ENCODE measurements at regions not wholly inside any gene's neighbourhood (a gene's known extent, or its start where the extent isn't known, plus 50 kb on each side); places are given as distances from the start of the nearest gene placed in this dataset.

DNA sequence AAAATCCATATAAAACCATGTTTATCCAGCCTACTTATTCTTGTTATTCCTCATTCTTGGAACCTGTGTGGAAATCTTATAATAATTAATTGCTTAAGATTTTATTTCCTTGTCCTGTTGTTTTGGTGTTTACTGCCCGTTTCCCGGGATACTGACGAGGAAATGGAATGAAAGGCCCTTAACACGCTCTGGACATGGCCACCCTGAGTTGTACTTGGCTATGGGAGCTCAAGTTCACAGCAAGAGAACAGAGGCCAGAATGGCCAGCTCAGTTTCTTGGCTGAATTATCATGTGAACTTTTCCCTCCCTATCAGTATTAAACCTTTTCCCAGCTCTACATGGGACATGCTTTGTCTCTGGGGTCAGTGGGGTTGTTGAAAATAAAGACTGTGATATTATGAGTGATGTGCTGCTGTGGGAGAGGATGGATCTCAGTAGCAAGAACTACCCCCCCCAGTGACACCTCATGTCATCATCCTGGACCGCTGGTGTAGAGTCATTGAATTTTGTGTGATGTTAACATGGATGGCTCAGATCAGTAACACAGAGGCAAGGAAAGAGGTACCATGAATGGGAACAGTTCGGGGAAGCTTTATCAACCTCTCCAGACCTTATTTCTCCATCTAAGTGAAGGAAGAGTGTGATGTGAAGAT, 87.0 kb upstream of the IGFBP3 start:
- Histone ChIP-seq H3K4me3 (no peak overlapping the region), H3K27ac (peak overlapping the region in 2 of 4 donors; percentile 65 to 76), H3K9me3 (peaks cover 0 to 5% (median 0%) of the 10 kb centered on the region in 3 donors), H3K27me3 (no peaks in the 10 kb centered on the region), H3K36me3 (replicated peaks in 1 of 2; ENCODE audit: insufficient read depth in 1 of 2, low read depth in 2 of 2) (no peaks in the 10 kb centered on the region), H3K4me1 (peaks cover 11% of the 10 kb centered on the region)
- TF ChIP-seq CTCF (IDR thresholded peaks at IDR 0.05) (no peak), POLR2A (IDR thresholded peaks at IDR 0.05) (no peak)
- peak; percentile 83 for ATAC-seq
- DNase-seq = peak in 2 of 4 donors; percentile 24 to 69
- 51 to 59% methylated on average over 6 of the region's 6 CpGs for WGBS, 2 donors
- intact Hi-C loops (cut with DNase I) = no loop called here

GRCh38 chr7:46007194-46007593, 86.1 kb upstream of the IGFBP3 start:
- Histone ChIP-seq H3K36me3 (replicated peaks in 1 of 2; ENCODE audit: insufficient read depth in 1 of 2, low read depth in 2 of 2) (no peaks in the 10 kb centered on the region), H3K9me3 (peaks cover 0 to 8% (median 0%) of the 10 kb centered on the region in 3 donors), H3K27me3 (no peaks in the 10 kb centered on the region), H3K4me3 (no peak overlapping the region), H3K27ac (peak overlapping the region in 3 of 4 donors; percentile 16 to 76 (median 65)), H3K4me1 (peaks cover 11% of the 10 kb centered on the region)
- 56 to 66% methylated on average over 2 of the region's 2 CpGs for WGBS, 2 donors
- no peak for ATAC-seq
- intact Hi-C loops (cut with DNase I) = no loop called here
- no peak for TF ChIP-seq CTCF (IDR thresholded peaks at IDR 0.05)
- no peak for TF ChIP-seq POLR2A (IDR thresholded peaks at IDR 0.05)
- DNase-seq = no peak

DNA sequence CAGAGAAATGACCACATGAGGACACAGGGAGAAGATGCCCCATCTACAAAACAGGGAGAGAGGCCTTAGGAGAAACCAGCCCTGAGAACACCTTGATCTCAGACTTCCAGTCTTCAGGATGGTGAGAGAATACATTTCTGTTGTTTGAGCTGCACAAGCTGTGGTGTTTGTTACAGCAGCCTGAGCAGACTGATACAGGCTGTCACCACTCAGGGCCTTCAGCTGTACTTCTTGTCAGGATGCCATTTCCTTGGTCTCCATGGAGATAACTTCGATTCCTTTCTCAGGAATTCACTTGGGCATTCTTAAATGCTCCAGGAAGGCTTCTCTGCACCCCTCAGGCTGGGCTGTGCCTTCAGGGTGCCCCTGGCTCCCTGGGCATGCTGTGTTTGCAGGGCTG, 85.7 kb upstream of the IGFBP3 start:
- intact Hi-C loops (cut with DNase I) = no loop called here
- no peaks in the 10 kb centered on the region for H3K36me3 ChIP-seq (replicated peaks in 1 of 2; ENCODE audit: insufficient read depth in 1 of 2, low read depth in 2 of 2)
- peaks cover 11% of the 10 kb centered on the region for H3K4me1 ChIP-seq
- peak overlapping the region in 1 of 4 donors; percentile 76 for H3K27ac ChIP-seq
- TF ChIP-seq CTCF (IDR thresholded peaks at IDR 0.05) = no peak
- no peak for TF ChIP-seq POLR2A (IDR thresholded peaks at IDR 0.05)
- ATAC-seq (no peak), DNase-seq (no peak)
- no peaks in the 10 kb centered on the region for H3K27me3 ChIP-seq
- H3K9me3 ChIP-seq = peaks cover 0 to 8% (median 0%) of the 10 kb centered on the region in 3 donors
- 40 to 60% methylated on average over 1 of the region's 1 CpG for WGBS, 2 donors
- no peak overlapping the region for H3K4me3 ChIP-seq

- WGBS, 2 donors = 64 to 82% methylated on average over 3 to 4 of the region's 4 CpGs
- TF ChIP-seq CTCF (IDR thresholded peaks at IDR 0.05) = no peak
- TF ChIP-seq POLR2A (IDR thresholded peaks at IDR 0.05) = no peak
- no peak for DNase-seq
- no peak overlapping the region for H3K27ac ChIP-seq
- no peaks in the 10 kb centered on the region for H3K36me3 ChIP-seq (replicated peaks in 1 of 2; ENCODE audit: insufficient read depth in 1 of 2, low read depth in 2 of 2)
- peaks cover 11% of the 10 kb centered on the region for H3K4me1 ChIP-seq
- H3K4me3 ChIP-seq = no peak overlapping the region
- no peak for ATAC-seq
- intact Hi-C loops (cut with DNase I) = no loop called here
- peaks cover 0 to 8% (median 0%) of the 10 kb centered on the region in 3 donors for H3K9me3 ChIP-seq
- no peaks in the 10 kb centered on the region for H3K27me3 ChIP-seq
These were observed 85.1 kb upstream of the IGFBP3 start for GRCh38 chr7:46006212-46006611.

- Histone ChIP-seq H3K36me3 (replicated peaks in 1 of 2; ENCODE audit: insufficient read depth in 1 of 2, low read depth in 2 of 2) (no peaks in the 10 kb centered on the region), H3K27ac (no peak overlapping the region), H3K27me3 (no peaks in the 10 kb centered on the region), H3K4me1 (peaks cover 11% of the 10 kb centered on the region), H3K9me3 (peaks cover 0 to 8% (median 0%) of the 10 kb centered on the region in 3 donors), H3K4me3 (no peak overlapping the region)
- no peak for ATAC-seq
- DNase-seq = no peak
- TF ChIP-seq CTCF (IDR thresholded peaks at IDR 0.05) (no peak), POLR2A (IDR thresholded peaks at IDR 0.05) (no peak)
- intact Hi-C loops (cut with DNase I) = no loop called here
- WGBS, 2 donors = 68 to 84% methylated on average over 3 of the region's 3 CpGs
These were observed 83.9 kb upstream of the IGFBP3 start for GRCh38 chr7:46004965-46005364.
